ENCODE measurements at regions not wholly inside any gene's neighbourhood (a gene's known extent, or its start where the extent isn't known, plus 50 kb on each side); places are given as distances from the start of the nearest gene placed in this dataset.

GRCh38 chr7:94250124-94250523 is 144.6 kb upstream of the COL1A2 start:
- TF ChIP-seq EZH2 (IDR thresholded peaks at IDR 0.05; ENCODE audit: low read length, unreplicated experiment) (no peak), EZH2phosphoT487 (IDR thresholded peaks at IDR 0.05; ENCODE audit: borderline replicate concordance, low read length) (no peak)
- TF ChIP-seq, protein P1, sequence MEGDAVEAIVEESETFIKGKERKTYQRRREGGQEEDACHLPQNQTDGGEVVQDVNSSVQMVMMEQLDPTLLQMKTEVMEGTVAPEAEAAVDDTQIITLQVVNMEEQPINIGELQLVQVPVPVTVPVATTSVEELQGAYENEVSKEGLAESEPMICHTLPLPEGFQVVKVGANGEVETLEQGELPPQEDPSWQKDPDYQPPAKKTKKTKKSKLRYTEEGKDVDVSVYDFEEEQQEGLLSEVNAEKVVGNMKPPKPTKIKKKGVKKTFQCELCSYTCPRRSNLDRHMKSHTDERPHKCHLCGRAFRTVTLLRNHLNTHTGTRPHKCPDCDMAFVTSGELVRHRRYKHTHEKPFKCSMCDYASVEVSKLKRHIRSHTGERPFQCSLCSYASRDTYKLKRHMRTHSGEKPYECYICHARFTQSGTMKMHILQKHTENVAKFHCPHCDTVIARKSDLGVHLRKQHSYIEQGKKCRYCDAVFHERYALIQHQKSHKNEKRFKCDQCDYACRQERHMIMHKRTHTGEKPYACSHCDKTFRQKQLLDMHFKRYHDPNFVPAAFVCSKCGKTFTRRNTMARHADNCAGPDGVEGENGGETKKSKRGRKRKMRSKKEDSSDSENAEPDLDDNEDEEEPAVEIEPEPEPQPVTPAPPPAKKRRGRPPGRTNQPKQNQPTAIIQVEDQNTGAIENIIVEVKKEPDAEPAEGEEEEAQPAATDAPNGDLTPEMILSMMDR (conservative IDR thresholded peaks at IDR 0.05; ENCODE audit: low read depth, low read length) = no peak
